CD4-positive, alpha-beta T cell treated with Interleukin-10 for 1 hour (primary cell): ENCODE measurements at regions not wholly inside any gene's neighbourhood (a gene's known extent, or its start where the extent isn't known, plus 50 kb on each side); places are given as distances from the start of the nearest gene placed in this dataset.
"Not testable (repeated sequence)": the region's sequence is repeated elsewhere in the genome, so short reads cannot be mapped to it uniquely, and the experiment has no call there.

ENCODE experiments used
- DNase-seq: peaks from one replicate; pipeline ENCODE4 v3.0.0-alpha.2; 2020

GRCh38 chr2:23019476-23019875 is 365.5 kb upstream of the KLHL29 start:
- no peak for DNase-seq

GRCh38 chr2:23020659-23021058 is 364.3 kb upstream of the KLHL29 start:
- no peak for DNase-seq

DNA sequence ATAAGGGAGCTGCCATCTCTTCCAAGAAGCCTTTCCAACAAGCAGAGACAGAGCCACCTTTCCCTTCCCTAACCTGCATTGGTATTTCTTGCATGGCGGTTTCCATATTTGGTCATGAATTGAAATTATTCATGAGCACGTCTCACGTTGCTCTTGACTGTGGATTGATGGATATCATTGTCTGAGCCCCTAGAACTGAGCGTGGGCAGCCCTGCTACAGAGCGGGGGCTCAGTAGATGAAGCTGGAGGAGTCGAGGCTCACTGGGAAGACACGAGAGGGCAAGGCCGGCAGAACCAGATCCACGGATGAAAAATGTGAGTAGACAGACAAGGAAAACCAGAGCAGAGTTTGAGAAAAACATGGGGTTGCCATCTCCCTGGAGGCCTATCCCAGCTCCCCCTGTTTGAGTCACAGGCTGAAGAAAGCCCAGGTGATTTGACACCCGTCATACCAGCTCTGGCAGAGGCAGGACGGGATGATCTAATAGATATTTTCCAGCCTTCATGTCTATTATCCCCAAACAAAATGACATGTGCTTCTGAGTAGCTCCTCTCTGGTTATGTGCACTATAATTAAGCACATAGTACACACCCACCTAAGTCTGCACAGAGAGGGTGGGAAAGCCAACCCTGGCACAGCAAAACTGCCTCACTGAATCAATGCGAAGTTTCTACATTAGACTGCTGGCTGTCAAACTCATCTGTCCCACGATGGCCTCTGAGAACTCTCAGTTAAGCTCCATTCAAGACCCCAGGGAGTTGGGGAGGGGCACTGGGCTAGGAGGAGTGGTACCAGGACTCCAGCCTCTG is 363.5 kb upstream of the KLHL29 start:
- DNase-seq: no peak

DNA sequence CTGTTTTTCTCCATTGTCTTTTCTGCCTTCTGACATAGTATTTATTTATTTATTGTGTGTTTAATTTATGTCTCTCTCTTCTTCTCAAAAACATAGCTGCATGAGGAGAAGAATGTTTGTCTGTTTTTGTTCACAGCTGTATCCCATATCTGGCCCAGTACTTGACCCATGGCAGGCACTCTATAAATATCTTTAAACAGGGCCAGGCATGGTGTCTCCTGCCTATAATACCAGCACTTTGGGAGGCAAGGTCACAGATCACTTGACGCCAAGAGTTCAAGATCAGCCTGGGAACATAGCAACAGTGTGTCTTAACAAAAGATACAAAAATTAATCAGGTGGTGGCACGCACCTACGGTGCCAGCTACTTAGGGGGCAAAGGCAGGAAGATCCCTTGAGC is 361.3 kb upstream of the KLHL29 start:
- no peak for DNase-seq

- DNase-seq: no peak
Measured at GRCh38 chr2:23026671-23027070, 358.3 kb upstream of the KLHL29 start.

DNA sequence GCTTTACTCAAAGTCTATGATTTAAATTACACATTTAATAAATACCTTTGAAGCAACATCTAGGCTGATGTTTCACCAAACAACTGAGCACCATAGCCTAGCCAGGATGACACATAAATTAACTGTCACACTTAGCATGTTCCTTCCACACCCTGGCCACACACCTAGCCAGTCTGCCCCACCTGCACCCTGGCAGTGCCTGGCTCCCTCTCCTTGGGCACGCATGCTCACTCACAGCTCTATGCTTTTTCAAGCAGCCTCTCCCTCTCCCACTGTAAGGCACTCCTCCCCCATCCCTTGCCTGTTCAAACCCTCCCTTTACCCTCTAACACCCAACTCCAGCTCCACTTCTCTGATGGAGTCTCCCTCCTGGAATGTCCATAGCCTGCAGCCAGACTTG is 357.6 kb upstream of the KLHL29 start:
- no peak for DNase-seq

DNA sequence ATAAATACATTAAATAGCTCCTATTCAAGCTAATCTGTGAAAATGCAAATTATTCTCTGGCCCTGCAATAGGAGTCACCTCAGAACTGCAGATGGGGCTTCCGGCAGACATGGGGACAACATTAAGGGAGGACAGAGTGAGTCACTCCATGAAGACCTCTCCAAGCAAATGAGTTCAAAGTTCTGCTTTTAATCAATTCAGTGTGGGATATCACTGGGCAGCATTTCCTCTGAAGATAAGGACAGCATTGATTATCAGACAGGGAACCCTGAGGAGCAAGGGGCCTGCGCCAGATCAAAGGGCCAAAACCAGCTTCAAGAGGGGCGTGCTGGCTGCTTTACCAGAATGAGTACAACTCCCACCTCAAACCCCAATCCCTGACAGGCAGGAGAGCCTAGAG is 356.9 kb upstream of the KLHL29 start:
- DNase-seq: no peak

- DNase-seq: no peak
Measured at GRCh38 chr2:23029111-23029510, 355.9 kb upstream of the KLHL29 start.

DNA sequence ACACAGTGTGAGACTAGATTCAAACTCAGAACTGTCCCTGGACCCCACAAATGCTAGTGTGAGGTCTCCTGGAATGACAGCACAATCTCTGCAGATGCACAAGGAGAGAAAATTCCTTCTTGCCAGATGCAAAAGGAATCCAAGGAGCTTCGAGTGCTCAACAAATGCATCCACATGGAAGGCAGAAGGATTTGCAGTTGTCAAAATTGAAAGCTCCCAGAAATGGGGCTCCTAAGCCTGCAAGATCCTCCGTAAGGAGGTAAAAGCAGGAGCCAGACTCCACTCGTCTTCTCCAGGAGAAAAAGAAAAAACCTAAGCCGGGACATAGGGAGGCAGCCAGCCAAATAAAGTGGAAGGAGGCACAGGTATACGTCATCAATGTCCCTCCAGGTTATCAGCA is 355.0 kb upstream of the KLHL29 start:
- DNase-seq: no peak

- no peak for DNase-seq
Measured at GRCh38 chr2:23034996-23035395, 350.0 kb upstream of the KLHL29 start.

- no peak for DNase-seq
Measured at GRCh38 chr2:23036629-23037028, 348.4 kb upstream of the KLHL29 start.

- no peak for DNase-seq
Measured at GRCh38 chr2:23037596-23037995, 347.4 kb upstream of the KLHL29 start.

GRCh38 chr2:23041443-23041842 is 343.5 kb upstream of the KLHL29 start:
- DNase-seq: no peak

- no peak for DNase-seq
Measured at GRCh38 chr2:23042216-23042906, 342.6 kb upstream of the KLHL29 start.

DNA sequence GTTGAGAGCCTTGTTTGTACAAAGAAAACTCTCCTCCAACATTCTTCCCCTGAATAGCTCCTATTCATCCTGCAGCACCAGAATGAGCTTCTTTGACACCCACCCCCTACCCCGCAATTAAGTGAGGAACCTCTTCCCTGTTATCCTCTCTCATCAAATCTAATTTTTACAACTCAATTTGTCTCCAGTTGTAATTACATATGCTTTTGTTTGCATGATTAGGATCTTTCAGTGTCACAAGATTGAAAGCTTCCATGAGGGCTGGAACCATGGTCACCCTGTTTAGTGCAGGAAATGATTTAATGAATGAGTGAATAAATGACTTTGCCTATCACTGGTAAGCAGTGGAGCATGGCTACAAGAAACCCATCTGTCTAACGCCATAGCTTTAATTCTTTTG is 334.6 kb upstream of the KLHL29 start:
- no peak for DNase-seq

GRCh38 chr2:23053601-23054000 is 331.4 kb upstream of the KLHL29 start:
- no peak for DNase-seq

DNA sequence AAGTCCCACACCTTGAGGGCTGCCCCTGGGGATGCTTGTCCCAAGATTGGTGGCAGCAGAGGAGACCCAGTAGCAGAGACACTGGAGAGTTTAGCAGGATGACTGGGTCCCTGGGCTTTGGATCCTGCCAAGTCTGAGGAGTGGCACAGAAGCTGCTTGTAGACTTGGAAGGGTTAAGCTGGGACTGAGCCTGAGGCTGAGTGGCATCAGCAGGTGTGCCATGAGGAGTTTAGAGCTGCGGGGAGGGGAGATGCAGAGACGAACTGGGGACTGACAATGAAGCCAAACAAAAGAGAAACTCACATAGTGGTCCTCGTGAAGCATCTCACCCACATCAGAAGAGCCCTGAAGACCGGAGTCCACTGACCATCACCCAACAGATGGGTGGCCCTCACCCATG is 329.7 kb upstream of the KLHL29 start:
- DNase-seq: no peak

- not testable (repeated sequence) for DNase-seq
Measured at GRCh38 chr2:23056846-23057245, 328.1 kb upstream of the KLHL29 start.

GRCh38 chr2:23058435-23058834 is 326.5 kb upstream of the KLHL29 start:
- DNase-seq: no peak

DNA sequence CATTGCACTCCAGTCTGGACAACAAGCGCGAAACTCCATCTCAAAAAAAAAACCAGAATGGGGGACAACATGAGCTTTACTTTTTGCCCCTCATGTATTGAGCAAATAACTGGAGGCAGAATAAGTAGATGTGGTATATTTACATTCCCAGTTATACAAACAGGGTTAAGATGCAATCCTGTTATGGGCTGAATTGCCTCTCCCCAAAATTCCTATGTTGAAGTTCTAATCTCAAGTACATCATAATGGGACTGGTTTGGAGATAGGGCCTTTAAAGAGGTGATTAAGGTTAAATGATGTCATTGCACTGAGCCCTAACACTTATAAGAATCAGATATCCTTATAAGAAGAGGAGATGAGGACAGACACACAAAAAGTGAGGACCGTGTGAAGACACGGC is 319.8 kb upstream of the KLHL29 start:
- DNase-seq: no peak

- DNase-seq: no peak
Measured at GRCh38 chr2:23065936-23066335, 319.0 kb upstream of the KLHL29 start.

DNA sequence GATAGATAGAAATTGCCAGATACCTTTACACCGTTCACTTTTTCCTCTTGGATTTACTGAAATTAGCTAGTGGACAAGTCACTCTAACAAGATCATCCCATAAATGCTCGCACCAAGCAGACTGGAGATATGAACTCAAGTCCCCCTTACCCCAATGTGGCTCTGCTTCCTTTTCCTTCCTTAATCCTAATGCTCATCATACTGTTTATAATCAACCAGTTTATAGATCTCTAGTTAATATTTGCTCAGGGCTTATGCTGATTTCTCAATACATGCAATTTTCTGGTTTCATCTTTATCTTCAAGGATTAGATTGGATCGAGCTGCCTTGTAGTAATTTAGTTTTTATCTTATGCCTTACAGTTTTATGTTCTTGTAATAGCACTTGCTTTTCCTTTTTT is 318.3 kb upstream of the KLHL29 start:
- no peak for DNase-seq

GRCh38 chr2:23069156-23069555 is 315.8 kb upstream of the KLHL29 start:
- no peak for DNase-seq

DNA sequence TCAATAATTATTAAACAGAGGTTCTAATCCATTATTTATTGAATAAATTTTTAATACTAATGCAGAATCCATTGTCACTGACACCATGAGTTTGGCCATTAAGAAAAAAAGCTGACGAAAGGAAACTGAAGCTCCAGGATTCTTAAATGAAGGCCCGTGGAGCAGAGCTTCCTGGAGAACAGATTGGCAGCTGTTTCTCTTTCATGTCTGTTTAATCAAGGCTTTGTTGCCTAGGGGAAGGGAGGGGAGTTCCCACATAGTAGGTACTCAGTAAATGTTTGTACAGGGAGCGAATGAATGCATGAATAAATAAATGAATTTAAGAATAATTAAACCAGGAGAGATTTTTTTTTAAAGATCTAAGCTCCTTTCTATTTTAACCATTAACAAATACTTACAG is 315.1 kb upstream of the KLHL29 start:
- no peak for DNase-seq

GRCh38 chr2:23073056-23073455 is 311.9 kb upstream of the KLHL29 start:
- no peak for DNase-seq
